ENCODE measurements at regions not wholly inside any gene's neighbourhood (a gene's known extent, or its start where the extent isn't known, plus 50 kb on each side); places are given as distances from the start of the nearest gene placed in this dataset.

GRCh38 chr2:108129636-108130035 lies 110.1 kb upstream of the SULT1C3 start:
- no peak for TF ChIP-seq CTCF (IDR thresholded peaks at IDR 0.05; ENCODE audit: borderline replicate concordance, insufficient read depth, low read depth, low read length)
- no peak overlapping the region for H3K4me3 ChIP-seq (ENCODE audit: low read depth, low read length)

GRCh38 chr2:108133457-108133856 lies 106.3 kb upstream of the SULT1C3 start:
- no peak for TF ChIP-seq CTCF (IDR thresholded peaks at IDR 0.05; ENCODE audit: borderline replicate concordance, insufficient read depth, low read depth, low read length)
- H3K4me3 ChIP-seq (ENCODE audit: low read depth, low read length) = no peak overlapping the region

GRCh38 chr2:108139521-108139920 lies 100.2 kb upstream of the SULT1C3 start:
- no peak overlapping the region for H3K4me3 ChIP-seq (ENCODE audit: low read depth, low read length)
- TF ChIP-seq CTCF (IDR thresholded peaks at IDR 0.05; ENCODE audit: borderline replicate concordance, insufficient read depth, low read depth, low read length) = no peak

GRCh38 chr2:108145557-108146326 lies 94.0 kb upstream of the SULT1C3 start:
- H3K4me3 ChIP-seq (ENCODE audit: low read depth, low read length) = no peak overlapping the region
- TF ChIP-seq CTCF (IDR thresholded peaks at IDR 0.05; ENCODE audit: borderline replicate concordance, insufficient read depth, low read depth, low read length) = no peak

- no peak for TF ChIP-seq CTCF (IDR thresholded peaks at IDR 0.05; ENCODE audit: borderline replicate concordance, insufficient read depth, low read depth, low read length)
- no peak overlapping the region for H3K4me3 ChIP-seq (ENCODE audit: low read depth, low read length)
Measured at GRCh38 chr2:108148555-108148954, 91.2 kb upstream of the SULT1C3 start.

- no peak for TF ChIP-seq CTCF (IDR thresholded peaks at IDR 0.05; ENCODE audit: borderline replicate concordance, insufficient read depth, low read depth, low read length)
- no peak overlapping the region for H3K4me3 ChIP-seq (ENCODE audit: low read depth, low read length)
Measured at GRCh38 chr2:108154366-108155061, 85.3 kb upstream of the SULT1C3 start.

- H3K4me3 ChIP-seq (ENCODE audit: low read depth, low read length) = no peak overlapping the region
- TF ChIP-seq CTCF (IDR thresholded peaks at IDR 0.05; ENCODE audit: borderline replicate concordance, insufficient read depth, low read depth, low read length) = no peak
Measured at GRCh38 chr2:108161298-108161697, 78.5 kb upstream of the SULT1C3 start.

All from GM12875 (cell line).